Parathyroid adenoma (tissue), 2 donors: ENCODE measurements at regions not wholly inside any gene's neighbourhood (a gene's known extent, or its start where the extent isn't known, plus 50 kb on each side); places are given as distances from the start of the nearest gene placed in this dataset.
"Not testable (repeated sequence)": the region's sequence is repeated elsewhere in the genome, so short reads cannot be mapped to it uniquely, and the experiment has no call there.

Source experiments
- H2AFZ ChIP-seq: fragments of 300-600 bp; sonication (generic); one replicate; pipeline ENCODE4 v1.7.0; 2017; ENCODE audit warnings: antibody characterized with exemption, mild to moderate bottlenecking
- H3K27ac ChIP-seq: fragments of 300-600 bp; sonication (generic); one replicate; pipeline ENCODE4 v1.7.0; 2017
- H3K27me3 ChIP-seq: fragments of 300-600 bp; sonication (generic); one replicate; pipeline ENCODE4 v1.7.0; 2017; ENCODE audit warnings: low read length; ENCODE audit not compliant: control insufficient read depth, insufficient read depth
- H3K36me3 ChIP-seq: fragments of 300-600 bp; sonication (generic); one replicate; pipeline ENCODE4 v1.7.0; 2017; ENCODE audit warnings: low read length; ENCODE audit not compliant: control insufficient read depth, insufficient read depth
- H3K4me1 ChIP-seq: fragments of 300-600 bp; sonication (generic); one replicate; pipeline ENCODE4 v1.7.0; 2017; ENCODE audit warnings: control low read depth
- H3K4me2 ChIP-seq: fragments of 300-600 bp; sonication (generic); one replicate; pipeline ENCODE4 v1.7.0; 2017; ENCODE audit warnings: low read length
- H3K4me3 ChIP-seq: fragments of 300-600 bp; sonication (generic); one replicate; pipeline ENCODE4 v1.7.0; 2017; ENCODE audit warnings: low read depth, low read length
- H3K79me2 ChIP-seq: fragments of 300-600 bp; sonication (generic); one replicate; pipeline ENCODE4 v1.7.0; 2017; ENCODE audit warnings: control low read depth
- H3K9ac ChIP-seq: fragments of 300-600 bp; sonication (generic); one replicate; pipeline ENCODE4 v1.7.0; 2017; ENCODE audit warnings: mild to moderate bottlenecking
- H3K9me3 ChIP-seq: fragments of 300-600 bp; sonication (generic); one replicate; pipeline ENCODE4 v1.7.0; 2017; ENCODE audit warnings: low read length; ENCODE audit not compliant: control insufficient read depth
- TF ChIP-seq, protein P1 (sequence below): fragments of 300-600 bp; sonication (generic); IDR thresholded peaks from one replicate; pipeline ENCODE4 v1.7.0; 2017; ENCODE audit warnings: antibody characterized with exemption, mild to moderate bottlenecking
- donor health status: primary hyperparathyroidism.

DNA sequence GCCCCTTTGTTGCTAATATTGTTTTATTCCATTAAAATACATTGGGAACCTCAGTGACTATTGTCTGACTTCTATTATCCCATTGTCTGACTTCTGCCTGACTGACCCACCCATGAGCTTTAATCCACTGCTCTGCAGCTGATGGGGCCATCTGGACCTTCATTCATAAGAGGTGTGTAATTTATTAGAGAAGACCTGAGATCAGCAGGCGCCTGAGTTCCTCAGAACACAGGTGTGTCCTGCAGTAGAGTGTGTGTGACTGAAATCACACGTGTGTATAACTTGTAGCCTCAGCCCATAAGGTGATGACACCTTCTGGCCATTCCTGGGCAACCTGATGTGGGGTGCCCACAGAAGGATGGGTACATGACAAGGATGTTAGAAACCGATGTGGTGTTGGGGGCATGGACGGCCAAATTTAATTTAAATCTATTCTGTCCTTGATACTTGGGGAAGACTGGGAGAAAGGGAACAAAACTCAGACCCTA is 821.0 kb downstream of the TMEM121 start:
- TF ChIP-seq, protein P1, sequence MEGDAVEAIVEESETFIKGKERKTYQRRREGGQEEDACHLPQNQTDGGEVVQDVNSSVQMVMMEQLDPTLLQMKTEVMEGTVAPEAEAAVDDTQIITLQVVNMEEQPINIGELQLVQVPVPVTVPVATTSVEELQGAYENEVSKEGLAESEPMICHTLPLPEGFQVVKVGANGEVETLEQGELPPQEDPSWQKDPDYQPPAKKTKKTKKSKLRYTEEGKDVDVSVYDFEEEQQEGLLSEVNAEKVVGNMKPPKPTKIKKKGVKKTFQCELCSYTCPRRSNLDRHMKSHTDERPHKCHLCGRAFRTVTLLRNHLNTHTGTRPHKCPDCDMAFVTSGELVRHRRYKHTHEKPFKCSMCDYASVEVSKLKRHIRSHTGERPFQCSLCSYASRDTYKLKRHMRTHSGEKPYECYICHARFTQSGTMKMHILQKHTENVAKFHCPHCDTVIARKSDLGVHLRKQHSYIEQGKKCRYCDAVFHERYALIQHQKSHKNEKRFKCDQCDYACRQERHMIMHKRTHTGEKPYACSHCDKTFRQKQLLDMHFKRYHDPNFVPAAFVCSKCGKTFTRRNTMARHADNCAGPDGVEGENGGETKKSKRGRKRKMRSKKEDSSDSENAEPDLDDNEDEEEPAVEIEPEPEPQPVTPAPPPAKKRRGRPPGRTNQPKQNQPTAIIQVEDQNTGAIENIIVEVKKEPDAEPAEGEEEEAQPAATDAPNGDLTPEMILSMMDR: no peak

GRCh38 chr14:106347890-106348755 is 821.7 kb downstream of the TMEM121 start:
- H3K9me3 ChIP-seq: no peaks in the 10 kb centered on the region
- no peaks in the 10 kb centered on the region for H3K27me3 ChIP-seq
- H3K9ac ChIP-seq: no peak overlapping the region
- no peaks in the 10 kb centered on the region for H3K36me3 ChIP-seq
- H3K4me2 ChIP-seq: no peak overlapping the region
- H3K27ac ChIP-seq: no peak overlapping the region
- H3K79me2 ChIP-seq: no peaks in the 10 kb centered on the region
- H3K4me3 ChIP-seq: no peak overlapping the region
- no peaks in the 10 kb centered on the region for H3K4me1 ChIP-seq
- no peak overlapping the region for H2AFZ ChIP-seq
- TF ChIP-seq, protein P1: no peak

More for the DNA sequence above, 821.0 kb downstream of the TMEM121 start:
- no peak overlapping the region for H3K9ac ChIP-seq
- H3K9me3 ChIP-seq: no peaks in the 10 kb centered on the region
- no peaks in the 10 kb centered on the region for H3K79me2 ChIP-seq
- H3K27ac ChIP-seq: no peak overlapping the region
- no peaks in the 10 kb centered on the region for H3K4me1 ChIP-seq
- no peaks in the 10 kb centered on the region for H3K36me3 ChIP-seq
- H2AFZ ChIP-seq: no peak overlapping the region
- no peak overlapping the region for H3K4me2 ChIP-seq
- no peak overlapping the region for H3K4me3 ChIP-seq
- H3K27me3 ChIP-seq: no peaks in the 10 kb centered on the region

DNA sequence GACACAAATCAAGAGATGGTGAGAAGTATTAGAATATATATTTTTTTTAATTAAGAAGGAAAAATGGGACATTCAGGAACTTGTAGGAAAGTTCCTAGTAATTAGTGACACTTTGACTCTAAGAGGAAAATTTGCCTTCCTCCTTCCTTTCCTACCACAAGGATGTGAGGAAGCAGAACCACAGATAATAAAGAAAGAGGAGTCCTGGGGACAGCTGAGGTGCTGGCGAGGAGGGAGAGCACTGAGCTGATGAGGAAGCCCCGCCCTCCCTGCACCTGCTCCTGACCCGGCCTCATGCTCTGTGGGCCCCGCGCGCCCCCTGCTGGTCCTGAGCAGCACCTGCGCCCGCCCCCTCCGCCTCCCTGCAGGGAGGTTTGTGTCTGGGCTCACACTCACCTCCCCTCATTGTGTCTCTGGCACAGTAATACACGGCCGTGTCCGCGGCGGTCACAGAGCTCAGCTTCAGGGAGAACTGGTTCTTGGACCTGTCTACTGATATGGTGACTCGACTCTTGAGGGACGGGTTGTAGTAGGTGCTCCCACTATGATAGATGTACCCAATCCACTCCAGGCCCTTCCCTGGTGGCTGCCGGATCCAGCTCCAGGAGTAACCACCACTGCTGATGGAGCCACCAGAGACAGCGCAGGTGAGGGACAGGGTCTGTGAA is 822.6 kb downstream of the TMEM121 start:
- not testable (repeated sequence) for H3K9me3 ChIP-seq, H3K4me2 ChIP-seq, H3K4me1 ChIP-seq, H2AFZ ChIP-seq, H3K27ac ChIP-seq, H3K27me3 ChIP-seq, H3K79me2 ChIP-seq, H3K4me3 ChIP-seq, H3K9ac ChIP-seq, H3K36me3 ChIP-seq
- TF ChIP-seq, protein P1: peak; percentile 23

DNA sequence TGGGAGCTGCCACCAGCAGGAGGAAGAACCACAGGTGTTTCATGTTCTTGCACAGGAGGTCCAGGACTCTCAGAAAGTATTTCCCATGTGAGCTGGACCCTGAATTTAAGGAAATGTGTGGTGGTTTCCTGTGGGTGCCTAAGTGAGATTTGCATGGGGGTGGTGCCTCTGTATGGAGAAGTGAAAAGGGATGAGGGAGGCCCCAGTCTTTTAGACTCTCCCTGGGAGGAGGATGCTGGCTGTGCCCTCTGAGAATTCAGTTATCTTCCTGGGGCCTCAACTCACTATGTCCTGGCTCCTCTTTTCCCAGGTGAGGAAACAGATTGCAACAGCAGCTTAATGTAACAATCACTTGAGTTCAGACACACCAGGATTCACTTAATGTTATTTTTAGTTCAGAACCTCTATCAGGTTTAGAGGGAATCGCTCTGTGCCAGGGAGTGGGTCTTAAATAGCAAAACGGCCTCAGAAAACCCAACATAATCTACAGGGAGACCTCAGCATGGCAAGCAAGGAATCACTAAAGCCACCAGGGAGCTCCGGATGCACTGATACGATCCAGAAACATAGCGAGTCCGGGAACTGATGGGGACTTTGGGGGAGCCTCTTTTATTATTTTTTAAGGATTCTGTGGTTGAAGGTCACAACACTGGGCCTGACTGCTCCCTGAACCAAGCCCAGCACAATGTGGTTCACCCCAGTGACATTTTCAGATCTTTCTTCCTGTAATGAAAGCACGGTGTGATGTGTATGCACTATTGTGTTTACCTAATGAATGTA is 823.5 kb downstream of the TMEM121 start:
- H3K4me3 ChIP-seq, H3K27ac ChIP-seq, H3K4me2 ChIP-seq, H3K79me2 ChIP-seq, H3K9me3 ChIP-seq, H2AFZ ChIP-seq, H3K9ac ChIP-seq, H3K36me3 ChIP-seq, H3K27me3 ChIP-seq, H3K4me1 ChIP-seq: not testable (repeated sequence)

DNA sequence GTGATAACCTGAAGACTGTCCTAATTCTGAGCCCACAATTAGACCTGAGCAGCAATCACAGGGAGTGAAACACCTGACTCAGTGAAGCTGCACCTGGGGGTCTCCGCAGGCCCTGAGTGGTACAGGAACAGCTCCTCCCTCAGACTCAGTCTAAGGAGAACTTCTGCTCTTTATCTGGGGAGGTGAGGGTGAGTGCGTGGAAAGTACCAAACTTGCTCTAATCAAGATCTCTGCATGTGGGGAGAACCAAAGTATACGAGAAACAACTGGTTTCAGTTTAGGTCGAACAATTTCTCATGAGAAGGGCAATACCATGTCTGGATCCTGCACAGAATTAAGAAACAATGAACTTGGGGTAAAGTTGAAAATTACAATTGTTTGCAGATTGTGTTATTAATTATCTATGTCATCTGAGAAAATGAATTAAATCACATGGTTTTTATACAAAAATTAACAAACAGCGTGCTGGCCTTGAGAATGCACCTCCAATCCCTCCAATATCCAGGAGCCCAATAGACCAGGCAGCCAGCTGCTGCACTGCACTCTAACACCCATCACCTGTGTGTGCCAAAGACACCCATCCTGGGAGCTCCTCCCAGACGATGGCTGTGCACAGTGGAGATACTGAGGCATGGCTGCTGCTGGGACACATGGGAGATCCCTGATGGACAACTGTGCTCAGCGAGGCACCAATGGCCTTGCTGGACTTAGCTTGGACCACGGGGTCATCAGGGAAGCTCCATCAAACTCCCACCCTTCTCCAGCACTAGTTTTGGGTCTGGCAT is 828.8 kb downstream of the TMEM121 start:
- not testable (repeated sequence) for H3K4me2 ChIP-seq, H3K27me3 ChIP-seq, H3K36me3 ChIP-seq, H3K4me3 ChIP-seq, H3K79me2 ChIP-seq, H2AFZ ChIP-seq, H3K27ac ChIP-seq, H3K9me3 ChIP-seq, H3K9ac ChIP-seq, H3K4me1 ChIP-seq

DNA sequence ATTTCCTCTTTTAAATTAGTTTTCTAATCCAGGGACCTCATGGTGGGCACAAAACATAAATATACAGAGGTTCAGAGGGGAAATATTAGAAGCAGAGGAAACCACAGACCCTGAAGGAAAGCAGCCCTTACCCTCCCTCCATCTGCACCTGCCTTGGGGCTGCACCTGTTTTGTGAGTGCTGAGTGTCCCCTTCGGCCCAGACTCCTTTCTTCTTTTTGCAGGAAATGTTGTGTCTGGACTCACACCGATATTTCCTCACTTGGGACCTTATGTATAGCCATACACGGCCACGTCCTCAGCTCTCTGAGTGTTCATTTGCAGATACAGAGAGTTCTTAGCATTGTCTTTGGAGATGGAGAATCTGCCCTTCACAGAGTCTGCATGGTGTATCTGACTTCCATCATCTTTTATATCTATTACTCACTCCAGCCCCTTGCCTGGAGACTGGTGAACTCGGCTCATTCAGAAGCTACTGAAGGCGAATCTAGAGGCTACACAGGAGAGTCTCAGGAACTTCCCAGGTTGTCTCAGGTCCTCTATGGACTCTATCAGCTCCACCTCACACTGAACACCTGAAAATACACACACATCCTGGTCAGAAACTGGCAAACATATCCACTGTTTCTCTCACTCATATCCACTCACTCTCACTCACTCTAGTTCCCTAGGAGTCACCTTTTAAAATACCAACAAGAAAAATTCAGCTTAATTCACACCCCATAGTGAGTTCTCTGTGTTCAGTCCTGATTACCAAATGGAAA is 829.7 kb downstream of the TMEM121 start:
- not testable (repeated sequence) for H3K27ac ChIP-seq, H3K4me1 ChIP-seq, H3K9ac ChIP-seq, H3K4me2 ChIP-seq, H3K36me3 ChIP-seq, H3K9me3 ChIP-seq, H3K27me3 ChIP-seq, H3K4me3 ChIP-seq, H3K79me2 ChIP-seq, H2AFZ ChIP-seq

DNA sequence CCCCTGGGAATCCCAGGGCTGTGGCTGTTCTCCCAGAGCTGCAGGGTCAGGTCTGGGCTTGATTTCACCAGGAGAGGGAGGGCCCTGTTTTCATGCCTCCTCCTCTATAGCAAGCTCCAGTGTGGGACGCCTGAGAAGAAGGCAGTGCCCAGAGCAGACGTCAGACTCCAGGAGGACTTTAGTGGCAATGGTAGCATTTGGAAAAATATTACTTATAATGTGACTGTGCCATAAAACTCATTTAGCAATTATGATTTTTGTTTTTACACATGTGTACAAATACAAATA is 830.2 kb downstream of the TMEM121 start:
- not testable (repeated sequence) for H3K4me1 ChIP-seq, H3K4me2 ChIP-seq, H3K27ac ChIP-seq, H3K9ac ChIP-seq, H3K79me2 ChIP-seq, H3K36me3 ChIP-seq, H3K27me3 ChIP-seq, H3K4me3 ChIP-seq, H2AFZ ChIP-seq, H3K9me3 ChIP-seq
